ENCODE measurements at regions not wholly inside any gene's neighbourhood (a gene's known extent, or its start where the extent isn't known, plus 50 kb on each side); places are given as distances from the start of the nearest gene placed in this dataset.

- TF ChIP-seq POLR2A (IDR thresholded peaks at IDR 0.05), result no peak
- TF ChIP-seq, protein P1, sequence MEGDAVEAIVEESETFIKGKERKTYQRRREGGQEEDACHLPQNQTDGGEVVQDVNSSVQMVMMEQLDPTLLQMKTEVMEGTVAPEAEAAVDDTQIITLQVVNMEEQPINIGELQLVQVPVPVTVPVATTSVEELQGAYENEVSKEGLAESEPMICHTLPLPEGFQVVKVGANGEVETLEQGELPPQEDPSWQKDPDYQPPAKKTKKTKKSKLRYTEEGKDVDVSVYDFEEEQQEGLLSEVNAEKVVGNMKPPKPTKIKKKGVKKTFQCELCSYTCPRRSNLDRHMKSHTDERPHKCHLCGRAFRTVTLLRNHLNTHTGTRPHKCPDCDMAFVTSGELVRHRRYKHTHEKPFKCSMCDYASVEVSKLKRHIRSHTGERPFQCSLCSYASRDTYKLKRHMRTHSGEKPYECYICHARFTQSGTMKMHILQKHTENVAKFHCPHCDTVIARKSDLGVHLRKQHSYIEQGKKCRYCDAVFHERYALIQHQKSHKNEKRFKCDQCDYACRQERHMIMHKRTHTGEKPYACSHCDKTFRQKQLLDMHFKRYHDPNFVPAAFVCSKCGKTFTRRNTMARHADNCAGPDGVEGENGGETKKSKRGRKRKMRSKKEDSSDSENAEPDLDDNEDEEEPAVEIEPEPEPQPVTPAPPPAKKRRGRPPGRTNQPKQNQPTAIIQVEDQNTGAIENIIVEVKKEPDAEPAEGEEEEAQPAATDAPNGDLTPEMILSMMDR (IDR thresholded peaks at IDR 0.05), result no peak
Measured at GRCh38 chr3:35383719-35384555, 255.4 kb upstream of the ARPP21 start.

Measured in tibial nerve (tissue), 3 donors.